ENCODE measurements at regions not wholly inside any gene's neighbourhood (a gene's known extent, or its start where the extent isn't known, plus 50 kb on each side); places are given as distances from the start of the nearest gene placed in this dataset.

DNA sequence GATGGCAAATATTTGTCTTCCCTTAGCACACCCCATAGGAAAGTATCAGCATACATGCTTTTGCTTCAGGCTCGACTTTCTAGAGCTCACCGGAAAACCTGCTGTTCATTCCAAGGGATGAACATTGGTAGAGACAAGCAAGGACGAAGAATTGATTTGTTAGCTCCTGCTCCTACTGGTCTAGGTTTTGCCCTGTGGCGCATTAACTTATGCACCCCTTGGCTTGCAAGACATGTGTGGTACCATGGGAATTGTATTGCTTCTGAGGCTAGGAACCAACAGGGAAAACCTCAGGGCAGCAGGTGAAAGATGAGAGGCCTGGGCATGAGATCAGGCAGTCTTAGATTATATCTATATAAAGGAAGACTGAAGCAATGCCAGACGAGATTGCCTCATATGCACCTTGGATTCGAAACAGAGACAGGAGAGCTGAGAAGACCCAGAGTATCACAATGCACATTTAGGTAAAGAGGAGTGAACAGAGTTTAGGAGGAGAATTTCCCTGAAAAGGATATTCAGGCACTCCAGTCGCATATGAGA is 771.2 kb upstream of the B3GALT2 start:
- ChIA-PET RAD21 (ENCODE audit: unreplicated experiment) (no interaction called here), POLR2A (no interaction called here), CTCF (no interaction called here), SMC1A (ENCODE audit: uncharacterized antibody, unreplicated experiment) (no interaction called here)
- FAIRE-seq (no peak), ATAC-seq (no peak), DNase-seq (ENCODE audit: low read depth, low spot score) (no peak)
- Histone ChIP-seq H3K9ac (ENCODE audit: control insufficient read depth, insufficient read depth, low read length) (no peak overlapping the region), H3K27me3 (replicated peaks in 1 of 2; ENCODE audit: control insufficient read depth in 2 of 2, insufficient read depth in 2 of 2, low read length in 1 of 2) (no peaks in the 10 kb centered on the region), H3K4me3 (no peak overlapping the region), H3K79me2 (ENCODE audit: control insufficient read depth, insufficient read depth, low read length) (no peaks in the 10 kb centered on the region), H3K4me2 (ENCODE audit: control insufficient read depth, insufficient read depth) (no peak overlapping the region), H3K36me3 (ENCODE audit: control insufficient read depth in 2 of 2, insufficient read depth in 2 of 2, low read length in 1 of 2) (no peaks in the 10 kb centered on the region), H4K20me1 (ENCODE audit: control insufficient read depth, insufficient read depth) (no peaks in the 10 kb centered on the region), H2AFZ (ENCODE audit: control insufficient read depth, low read depth, low read length) (no peak overlapping the region), H3K4me1 (ENCODE audit: control insufficient read depth, insufficient read depth, low read length) (no peaks in the 10 kb centered on the region), H3K27ac (ENCODE audit: control insufficient read depth, insufficient read depth) (no peak overlapping the region), H3K9me3 (replicated peaks; ENCODE audit: control insufficient read depth, insufficient read depth, low read length) (no peaks in the 10 kb centered on the region)
- intact Hi-C loops (cut with micrococcal nuclease; ENCODE audit: unreplicated experiment) (no loop called here), in situ Hi-C loops (cut with MboI) (no loop called here)
- 23% methylated on average over 7 of the region's 7 CpGs for WGBS (ENCODE audit: insufficient coverage, insufficient replicate concordance, low lambda C conversion rate, missing lambda C conversion rate)
- TF ChIP-seq ZBED1 (IDR thresholded peaks at IDR 0.05; ENCODE audit: borderline replicate concordance) (no peak), BRCA1 (IDR thresholded peaks at IDR 0.05; ENCODE audit: low read depth, low read length) (no peak), FOS (IDR thresholded peaks at IDR 0.05; ENCODE audit: borderline replicate concordance, extremely low read depth, insufficient read length) (no peak), RB1 (IDR thresholded peaks at IDR 0.05; ENCODE audit: borderline replicate concordance) (no peak), MXI1 (IDR thresholded peaks at IDR 0.05; ENCODE audit: low read depth, low read length) (no peak), TAF1 (IDR thresholded peaks at IDR 0.05; ENCODE audit: borderline replicate concordance, low read depth, low read length) (no peak), CUX1 (IDR thresholded peaks at IDR 0.05; ENCODE audit: insufficient replicate concordance, low read depth, low read length) (no peak), STAT3 (IDR thresholded peaks at IDR 0.05; ENCODE audit: low read depth, low read length) (no peak), CBFB (IDR thresholded peaks at IDR 0.05; ENCODE audit: low read depth) (no peak), DPF2 (IDR thresholded peaks at IDR 0.05) (no peak), ZNF687 (IDR thresholded peaks at IDR 0.05) (no peak)
- TF ChIP-seq, protein P1, sequence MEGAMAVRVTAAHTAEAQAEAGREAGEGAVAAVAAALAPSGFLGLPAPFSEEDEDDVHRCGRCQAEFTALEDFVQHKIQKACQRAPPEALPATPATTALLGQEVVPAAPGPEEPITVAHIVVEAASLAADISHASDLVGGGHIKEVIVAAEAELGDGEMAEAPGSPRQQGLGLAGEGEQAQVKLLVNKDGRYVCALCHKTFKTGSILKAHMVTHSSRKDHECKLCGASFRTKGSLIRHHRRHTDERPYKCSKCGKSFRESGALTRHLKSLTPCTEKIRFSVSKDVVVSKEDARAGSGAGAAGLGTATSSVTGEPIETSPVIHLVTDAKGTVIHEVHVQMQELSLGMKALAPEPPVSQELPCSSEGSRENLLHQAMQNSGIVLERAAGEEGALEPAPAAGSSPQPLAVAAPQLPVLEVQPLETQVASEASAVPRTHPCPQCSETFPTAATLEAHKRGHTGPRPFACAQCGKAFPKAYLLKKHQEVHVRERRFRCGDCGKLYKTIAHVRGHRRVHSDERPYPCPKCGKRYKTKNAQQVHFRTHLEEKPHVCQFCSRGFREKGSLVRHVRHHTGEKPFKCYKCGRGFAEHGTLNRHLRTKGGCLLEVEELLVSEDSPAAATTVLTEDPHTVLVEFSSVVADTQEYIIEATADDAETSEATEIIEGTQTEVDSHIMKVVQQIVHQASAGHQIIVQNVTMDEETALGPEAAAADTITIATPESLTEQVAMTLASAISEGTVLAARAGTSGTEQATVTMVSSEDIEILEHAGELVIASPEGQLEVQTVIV (IDR thresholded peaks at IDR 0.05; ENCODE audit: borderline replicate concordance, partially characterized antibody), result no peak
- BruUV-seq (replicated peaks), result no TSS peak
